H1 (cell line): ENCODE measurements at regions not wholly inside any gene's neighbourhood (a gene's known extent, or its start where the extent isn't known, plus 50 kb on each side); places are given as distances from the start of the nearest gene placed in this dataset.

Experiments used
- CHD7 ChIP-seq: fragments of 300-600 bp; sonication (generic); IDR thresholded peaks from 2 replicates; pipeline ENCODE4 v1.7.1; 2012; ENCODE audit warnings: low read length, moderate library complexity, mild to moderate bottlenecking, inconsistent platforms; ENCODE audit not compliant: insufficient replicate concordance
- NANOG ChIP-seq: IDR thresholded peaks from 2 replicates; pipeline ENCODE4 v1.6.1; 2011; ENCODE audit warnings: low read length, low read depth, mild to moderate bottlenecking, inconsistent platforms; ENCODE audit not compliant: insufficient read depth, poor library complexity, severe bottlenecking
- PHF8 ChIP-seq: fragments of 200-600 bp; sonication (generic); conservative IDR thresholded peaks from 2 replicates; pipeline ENCODE4 v1.7.1; 2012; ENCODE audit warnings: low read depth, mild to moderate bottlenecking, inconsistent platforms, low read length, moderate library complexity
- POLR2AphosphoS5 ChIP-seq: IDR thresholded peaks from 2 replicates; pipeline ENCODE4 v1.6.1; 2011; ENCODE audit warnings: low read depth, low read length
- TAF1 ChIP-seq: IDR thresholded peaks from 2 replicates; pipeline ENCODE4 v1.6.1; 2011; ENCODE audit warnings: mild to moderate bottlenecking, low read depth, low read length
- YY1 ChIP-seq: IDR thresholded peaks from 2 replicates; pipeline ENCODE4 v1.6.1; 2011; ENCODE audit warnings: low read depth, mild to moderate bottlenecking, low read length
- TF ChIP-seq, protein P1 (sequence below): IDR thresholded peaks from 2 replicates; pipeline ENCODE4 v1.6.1; 2012; ENCODE audit warnings: inconsistent platforms

- TF ChIP-seq NANOG (no peak), POLR2AphosphoS5 (no peak), PHF8 (no peak), CHD7 (no peak), TAF1 (no peak), YY1 (no peak)
- TF ChIP-seq, protein P1, sequence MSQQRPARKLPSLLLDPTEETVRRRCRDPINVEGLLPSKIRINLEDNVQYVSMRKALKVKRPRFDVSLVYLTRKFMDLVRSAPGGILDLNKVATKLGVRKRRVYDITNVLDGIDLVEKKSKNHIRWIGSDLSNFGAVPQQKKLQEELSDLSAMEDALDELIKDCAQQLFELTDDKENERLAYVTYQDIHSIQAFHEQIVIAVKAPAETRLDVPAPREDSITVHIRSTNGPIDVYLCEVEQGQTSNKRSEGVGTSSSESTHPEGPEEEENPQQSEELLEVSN: no peak
Measured at GRCh38 chr15:31957581-31957980, 72.7 kb upstream of the CHRNA7 start (continued).
